ENCODE measurements at regions not wholly inside any gene's neighbourhood (a gene's known extent, or its start where the extent isn't known, plus 50 kb on each side); places are given as distances from the start of the nearest gene placed in this dataset.

DNA sequence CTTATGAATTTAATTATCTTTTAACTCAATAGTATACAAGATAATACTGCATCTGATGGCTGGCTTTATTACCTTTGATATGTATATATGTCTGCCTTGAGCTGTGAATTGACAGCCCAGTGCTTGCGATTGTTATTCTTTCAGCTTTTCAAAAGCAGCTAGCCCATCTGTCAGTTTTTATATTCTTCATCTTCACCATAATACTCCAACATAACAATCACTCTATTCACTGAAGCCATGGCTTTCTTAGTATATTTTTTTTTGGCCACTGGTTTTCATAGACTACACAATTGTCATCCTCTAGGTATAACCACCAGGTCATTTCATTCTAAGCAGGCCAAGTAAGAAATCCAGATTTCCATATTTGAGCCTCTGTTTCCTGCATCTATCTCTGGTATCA lies 1026.1 kb downstream of the FSCB start:
- TF ChIP-seq, protein P1, sequence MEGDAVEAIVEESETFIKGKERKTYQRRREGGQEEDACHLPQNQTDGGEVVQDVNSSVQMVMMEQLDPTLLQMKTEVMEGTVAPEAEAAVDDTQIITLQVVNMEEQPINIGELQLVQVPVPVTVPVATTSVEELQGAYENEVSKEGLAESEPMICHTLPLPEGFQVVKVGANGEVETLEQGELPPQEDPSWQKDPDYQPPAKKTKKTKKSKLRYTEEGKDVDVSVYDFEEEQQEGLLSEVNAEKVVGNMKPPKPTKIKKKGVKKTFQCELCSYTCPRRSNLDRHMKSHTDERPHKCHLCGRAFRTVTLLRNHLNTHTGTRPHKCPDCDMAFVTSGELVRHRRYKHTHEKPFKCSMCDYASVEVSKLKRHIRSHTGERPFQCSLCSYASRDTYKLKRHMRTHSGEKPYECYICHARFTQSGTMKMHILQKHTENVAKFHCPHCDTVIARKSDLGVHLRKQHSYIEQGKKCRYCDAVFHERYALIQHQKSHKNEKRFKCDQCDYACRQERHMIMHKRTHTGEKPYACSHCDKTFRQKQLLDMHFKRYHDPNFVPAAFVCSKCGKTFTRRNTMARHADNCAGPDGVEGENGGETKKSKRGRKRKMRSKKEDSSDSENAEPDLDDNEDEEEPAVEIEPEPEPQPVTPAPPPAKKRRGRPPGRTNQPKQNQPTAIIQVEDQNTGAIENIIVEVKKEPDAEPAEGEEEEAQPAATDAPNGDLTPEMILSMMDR (IDR thresholded peaks at IDR 0.05) = no peak
- no peak for TF ChIP-seq POLR2A (IDR thresholded peaks at IDR 0.05)

Measured in lower leg skin (tissue), 3 donors.